GM23338 (cell line): ENCODE measurements at regions not wholly inside any gene's neighbourhood (a gene's known extent, or its start where the extent isn't known, plus 50 kb on each side); places are given as distances from the start of the nearest gene placed in this dataset.

Experiments used
- ATAC-seq: fragments of 200-7000 bp; cut with Tn5 transposase; 3 replicates; pipeline ENCODE4 v1.9.1; 2020
- DNase-seq: peaks from one replicate; pipeline ENCODE4 v3.0.0-alpha.2; 2015; ENCODE audit warnings: low spot score
- H2AFZ ChIP-seq: fragments of 200-600 bp; sonication (generic); 2 replicates; pipeline ENCODE4 v1.8.0; 2016; ENCODE audit warnings: antibody characterized with exemption, mild to moderate bottlenecking, moderate library complexity
- H3F3A ChIP-seq: fragments of 200-600 bp; sonication (generic); replicated peaks from 2 replicates; pipeline ENCODE4 v1.8.0; 2017; ENCODE audit warnings: antibody characterized with exemption, mixed run types, low read depth
- H3K27ac ChIP-seq: fragments of 200-600 bp; sonication (generic); 2 replicates; pipeline ENCODE4 v1.6.1; 2016; ENCODE audit warnings: low read depth
- H3K27me3 ChIP-seq: fragments of 200-600 bp; sonication (generic); 2 replicates; pipeline ENCODE4 v1.8.0; 2016; ENCODE audit warnings: mild to moderate bottlenecking, mixed run types, moderate library complexity; ENCODE audit not compliant: insufficient read depth
- H3K36me3 ChIP-seq: fragments of 200-600 bp; sonication (generic); 2 replicates; pipeline ENCODE4 v1.8.0; 2016; ENCODE audit warnings: mild to moderate bottlenecking; ENCODE audit not compliant: insufficient read depth
- H3K4me1 ChIP-seq: fragments of 200-600 bp; sonication (generic); 2 replicates; pipeline ENCODE4 v1.8.0; 2016; ENCODE audit warnings: mild to moderate bottlenecking, moderate library complexity; ENCODE audit not compliant: insufficient read depth
- H3K4me2 ChIP-seq: fragments of 200-600 bp; sonication (generic); 2 replicates; pipeline ENCODE4 v1.7.1; 2017; ENCODE audit warnings: mixed run types
- H3K4me3 ChIP-seq: fragments of 200-600 bp; sonication (generic); 2 replicates; pipeline ENCODE4 v1.6.1; 2016; ENCODE audit warnings: mixed run types
- H3K79me2 ChIP-seq: fragments of 200-600 bp; sonication (generic); replicated peaks from 2 replicates; pipeline ENCODE4 v1.8.0; 2017; ENCODE audit warnings: mild to moderate bottlenecking; ENCODE audit not compliant: insufficient read depth
- H3K9me2 ChIP-seq: fragments of 200-600 bp; sonication (generic); 2 replicates; pipeline ENCODE4 v1.8.0; 2017; ENCODE audit not compliant: insufficient read depth
- H4K20me1 ChIP-seq: fragments of 200-600 bp; sonication (generic); replicated peaks from 2 replicates; pipeline ENCODE4 v1.8.0; 2017; ENCODE audit warnings: mild to moderate bottlenecking; ENCODE audit not compliant: insufficient read depth
- H3K27ac Mint-ChIP-seq: 2 replicates; pipeline ENCODE4 v1.8.0; 2020; ENCODE audit warnings: inconsistent platforms, mild to moderate bottlenecking, moderate library complexity, mixed read lengths
- H3K27me3 Mint-ChIP-seq: 3 replicates; pipeline ENCODE4 v1.8.0; 2022; ENCODE audit warnings: low read depth, mild to moderate bottlenecking, moderate library complexity, mixed read lengths, inconsistent platforms; ENCODE audit not compliant: insufficient read depth, poor library complexity
- H3K36me3 Mint-ChIP-seq: 3 replicates; pipeline ENCODE4 v1.8.0; 2021; ENCODE audit warnings: low read depth, mild to moderate bottlenecking, inconsistent platforms, moderate library complexity, mixed read lengths
- H3K4me1 Mint-ChIP-seq: 3 replicates; pipeline ENCODE4 v1.8.0; 2020; ENCODE audit warnings: mild to moderate bottlenecking, inconsistent platforms, mixed read lengths
- H3K4me3 Mint-ChIP-seq: 3 replicates; pipeline ENCODE4 v1.8.0; 2021; ENCODE audit warnings: moderate library complexity, mild to moderate bottlenecking, inconsistent platforms, mixed read lengths
- H3K9me3 Mint-ChIP-seq: 3 replicates; pipeline ENCODE4 v1.8.0; 2020; ENCODE audit warnings: moderate library complexity, mild to moderate bottlenecking, inconsistent platforms, mixed read lengths
- CREB1 ChIP-seq: fragments of 250-450 bp; sonication (Bioruptor Pico); IDR thresholded peaks from 2 replicates; pipeline ENCODE4 v1.5.0; 2020; ENCODE audit warnings: low read depth, mild to moderate bottlenecking, moderate library complexity
- EZH2phosphoT487 ChIP-seq: fragments of 200-600 bp; sonication (generic); IDR thresholded peaks from one replicate; pipeline ENCODE4 v1.8.1; 2018; ENCODE audit warnings: antibody characterized with exemption; ENCODE audit not compliant: unreplicated experiment
- NANOG ChIP-seq: IDR thresholded peaks from 2 replicates; pipeline ENCODE4 v1.6.1; 2016; ENCODE audit warnings: antibody characterized with exemption, borderline replicate concordance
- ZNF114 ChIP-seq: fragments of 250-450 bp; sonication (Bioruptor Pico); IDR thresholded peaks from 2 replicates; pipeline ENCODE4 v1.5.0; 2020; ENCODE audit warnings: mild to moderate bottlenecking, moderate library complexity
- TF ChIP-seq, protein P1 (sequence below): IDR thresholded peaks from 2 replicates; pipeline ENCODE4 v1.6.1; 2016; ENCODE audit warnings: antibody characterized with exemption

- H3K27ac ChIP-seq = no peak overlapping the region
- no peaks in the 10 kb centered on the region for H4K20me1 ChIP-seq
- no peak for ATAC-seq
- H3K4me2 ChIP-seq = no peak overlapping the region
- H3K9me2 ChIP-seq = no peaks in the 10 kb centered on the region
- no peaks in the 10 kb centered on the region for H3K36me3 ChIP-seq
- no peaks in the 10 kb centered on the region for H3K9me3 Mint-ChIP-seq
- H3K4me3 ChIP-seq = no peak overlapping the region
- peaks cover 3% of the 10 kb centered on the region; the same call in 1 of the 3 replicates for H3K4me1 Mint-ChIP-seq
- H3K36me3 Mint-ChIP-seq = no peaks in the 10 kb centered on the region
- no peak for TF ChIP-seq CREB1 (CRISPR knock-in tag)
- no peaks in the 10 kb centered on the region for H3K4me1 ChIP-seq
- H3K79me2 ChIP-seq = no peaks in the 10 kb centered on the region
- no peaks in the 10 kb centered on the region for H3F3A ChIP-seq
- no peak overlapping the region for H2AFZ ChIP-seq
- no peak for DNase-seq
- H3K27me3 ChIP-seq = no peaks in the 10 kb centered on the region
- no peaks in the 10 kb centered on the region for H3K27me3 Mint-ChIP-seq
- no peak overlapping the region for H3K27ac Mint-ChIP-seq
- H3K4me3 Mint-ChIP-seq = no peak overlapping the region
Observed at GRCh38 chr5:135097390-135097789, 63.4 kb upstream of the PITX1 start.

DNA sequence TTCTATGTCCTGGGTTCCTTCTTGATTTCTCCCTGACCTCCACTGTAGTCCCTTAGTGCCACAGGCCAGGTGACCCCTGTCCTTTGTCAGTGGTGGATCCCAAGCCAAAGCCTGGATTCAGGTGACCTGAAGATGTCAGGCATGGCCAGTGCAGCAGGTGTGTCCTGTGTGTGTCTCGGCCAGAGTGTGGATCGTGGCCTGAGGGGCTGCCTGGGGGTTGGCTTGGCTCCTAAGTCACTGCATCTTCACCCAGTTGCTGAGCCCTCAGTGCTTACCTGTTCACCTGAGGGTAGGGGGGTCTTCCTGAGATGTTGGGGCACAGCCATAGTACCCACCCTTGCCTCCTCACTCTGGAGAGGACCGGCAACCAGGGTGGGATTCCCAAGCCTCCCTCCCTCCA lies 61.8 kb upstream of the PITX1 start:
- H3K27ac ChIP-seq = no peak overlapping the region
- peaks cover 3% of the 10 kb centered on the region; the same call in 1 of the 3 replicates for H3K4me1 Mint-ChIP-seq
- peaks cover 1% of the 10 kb centered on the region for H3K27me3 Mint-ChIP-seq
- ATAC-seq (no peak), DNase-seq (no peak)
- no peak overlapping the region for H3K4me2 ChIP-seq
- H3K4me3 ChIP-seq = no peak overlapping the region
- H3K4me1 ChIP-seq = no peaks in the 10 kb centered on the region
- H3K27me3 ChIP-seq = no peaks in the 10 kb centered on the region
- no peaks in the 10 kb centered on the region for H3F3A ChIP-seq
- no peaks in the 10 kb centered on the region for H3K36me3 ChIP-seq
- no peaks in the 10 kb centered on the region for H3K79me2 ChIP-seq
- TF ChIP-seq, protein P1, sequence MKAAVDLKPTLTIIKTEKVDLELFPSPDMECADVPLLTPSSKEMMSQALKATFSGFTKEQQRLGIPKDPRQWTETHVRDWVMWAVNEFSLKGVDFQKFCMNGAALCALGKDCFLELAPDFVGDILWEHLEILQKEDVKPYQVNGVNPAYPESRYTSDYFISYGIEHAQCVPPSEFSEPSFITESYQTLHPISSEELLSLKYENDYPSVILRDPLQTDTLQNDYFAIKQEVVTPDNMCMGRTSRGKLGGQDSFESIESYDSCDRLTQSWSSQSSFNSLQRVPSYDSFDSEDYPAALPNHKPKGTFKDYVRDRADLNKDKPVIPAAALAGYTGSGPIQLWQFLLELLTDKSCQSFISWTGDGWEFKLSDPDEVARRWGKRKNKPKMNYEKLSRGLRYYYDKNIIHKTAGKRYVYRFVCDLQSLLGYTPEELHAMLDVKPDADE = no peak
- no peak for TF ChIP-seq CREB1 (CRISPR knock-in tag)
- no peak for TF ChIP-seq EZH2phosphoT487
- no peak overlapping the region for H2AFZ ChIP-seq
- no peaks in the 10 kb centered on the region for H3K9me3 Mint-ChIP-seq
- H3K9me2 ChIP-seq = no peaks in the 10 kb centered on the region
- H4K20me1 ChIP-seq = no peaks in the 10 kb centered on the region
- no peak overlapping the region for H3K27ac Mint-ChIP-seq
- no peaks in the 10 kb centered on the region for H3K36me3 Mint-ChIP-seq
- no peak overlapping the region for H3K4me3 Mint-ChIP-seq

DNA sequence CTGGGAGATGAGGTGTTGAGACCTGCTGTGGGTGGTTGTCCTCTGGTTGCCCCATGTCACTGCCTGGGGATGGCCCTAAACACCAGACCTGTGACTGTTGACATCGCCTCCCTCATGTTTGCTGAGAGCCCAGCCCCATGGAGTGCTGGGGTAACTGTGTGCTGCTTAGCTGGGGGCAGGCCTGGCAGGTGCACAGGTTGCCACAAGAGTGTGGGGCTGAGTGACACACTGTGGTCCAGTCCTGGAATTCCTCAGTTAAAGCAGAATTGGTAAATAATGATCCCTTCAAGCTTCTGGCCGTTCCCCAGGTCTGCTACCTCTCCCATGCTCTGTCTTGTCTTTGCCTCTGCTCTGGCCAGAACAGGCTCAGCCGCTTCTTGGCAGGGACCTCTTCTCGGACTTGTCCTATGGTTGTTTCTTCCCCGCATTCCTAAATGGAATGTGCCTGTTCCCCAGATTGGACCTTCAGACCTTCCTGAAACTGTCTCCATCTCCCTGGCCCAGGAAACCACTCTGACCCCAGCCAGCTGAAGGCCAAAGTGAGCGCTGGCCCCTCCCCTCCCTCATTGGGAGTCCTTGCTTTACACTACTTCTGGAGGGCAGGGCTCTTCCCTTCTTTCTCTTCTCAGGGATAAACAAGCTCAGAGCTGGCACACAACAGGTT lies 61.2 kb upstream of the PITX1 start:
- TF ChIP-seq ZNF114 (CRISPR knock-in tag) (no peak), NANOG (no peak), CREB1 (CRISPR knock-in tag) (no peak)
- no peaks in the 10 kb centered on the region for H3F3A ChIP-seq
- Mint-ChIP-seq H3K27me3 (peaks cover 1% of the 10 kb centered on the region), H3K9me3 (no peaks in the 10 kb centered on the region), H3K4me3 (no peak overlapping the region), H3K36me3 (no peaks in the 10 kb centered on the region), H3K27ac (no peak overlapping the region), H3K4me1 (peaks cover 3% of the 10 kb centered on the region; the same call in 1 of the 3 replicates)
- no peak overlapping the region for H2AFZ ChIP-seq
- ATAC-seq (no peak), DNase-seq (no peak)
- no peaks in the 10 kb centered on the region for H3K36me3 ChIP-seq
- no peak overlapping the region for H3K4me2 ChIP-seq
- no peak overlapping the region for H3K4me3 ChIP-seq
- no peaks in the 10 kb centered on the region for H3K9me2 ChIP-seq
- H3K27ac ChIP-seq = no peak overlapping the region
- H3K27me3 ChIP-seq = no peaks in the 10 kb centered on the region
- H3K79me2 ChIP-seq = no peaks in the 10 kb centered on the region
- H3K4me1 ChIP-seq = no peaks in the 10 kb centered on the region
- H4K20me1 ChIP-seq = no peaks in the 10 kb centered on the region
